Activated B cell treated with CpG ODN at 0.5 μM for 24 hours (primary cell): ENCODE measurements at regions not wholly inside any gene's neighbourhood (a gene's known extent, or its start where the extent isn't known, plus 50 kb on each side); places are given as distances from the start of the nearest gene placed in this dataset.

Source experiments
- ATAC-seq: fragments of 200-7000 bp; cut with Tn5 transposase; one replicate; pipeline ENCODE4 v1.10.0; 2021; ENCODE audit warnings: low read depth, mild to moderate bottlenecking, moderate library complexity
- CTCF ChIA-PET: fragments of 350-600 bp; sonication (Branson Sonifier 250); formaldehyde crosslinking; loops from one replicate; lab custom pipeline; 2021; ENCODE audit warnings: antibody characterized with exemption; lab: Charles Lee
- POLR2A ChIA-PET: fragments of 350-600 bp; sonication (Branson Sonifier 250); formaldehyde crosslinking; loops from one replicate; lab custom pipeline; 2021; ENCODE audit warnings: antibody characterized with exemption; lab: Charles Lee
- DNase-seq: peaks from one replicate; pipeline ENCODE4 v3.0.0; 2022
- H3K27ac Mint-ChIP-seq: one replicate; pipeline ENCODE4 v1.8.0; 2020; ENCODE audit warnings: mixed read lengths
- H3K27me3 Mint-ChIP-seq: one replicate; pipeline ENCODE4 v1.8.0; 2021; ENCODE audit warnings: mixed read lengths
- H3K36me3 Mint-ChIP-seq: one replicate; pipeline ENCODE4 v1.8.0; 2021; ENCODE audit warnings: low read depth, mixed read lengths
- H3K4me1 Mint-ChIP-seq: one replicate; pipeline ENCODE4 v1.8.0; 2021; ENCODE audit warnings: mixed read lengths
- H3K4me3 Mint-ChIP-seq: one replicate; pipeline ENCODE4 v1.8.0; 2020; ENCODE audit warnings: mild to moderate bottlenecking, mixed read lengths
- H3K9me3 Mint-ChIP-seq: one replicate; pipeline ENCODE4 v1.8.0; 2020; ENCODE audit warnings: mixed read lengths
- intact Hi-C: fragments of 100-400 bp; cut with micrococcal nuclease; formaldehyde crosslinking; loops from one replicate; pipeline ENCODE4 v1.15.1; 2024
- TF ChIP-seq, protein P1 (sequence below): fragments of 200-600 bp; IDR thresholded peaks from one replicate; pipeline ENCODE4 v1.8.0; 2022; ENCODE audit warnings: antibody characterized with exemption, mild to moderate bottlenecking

DNA sequence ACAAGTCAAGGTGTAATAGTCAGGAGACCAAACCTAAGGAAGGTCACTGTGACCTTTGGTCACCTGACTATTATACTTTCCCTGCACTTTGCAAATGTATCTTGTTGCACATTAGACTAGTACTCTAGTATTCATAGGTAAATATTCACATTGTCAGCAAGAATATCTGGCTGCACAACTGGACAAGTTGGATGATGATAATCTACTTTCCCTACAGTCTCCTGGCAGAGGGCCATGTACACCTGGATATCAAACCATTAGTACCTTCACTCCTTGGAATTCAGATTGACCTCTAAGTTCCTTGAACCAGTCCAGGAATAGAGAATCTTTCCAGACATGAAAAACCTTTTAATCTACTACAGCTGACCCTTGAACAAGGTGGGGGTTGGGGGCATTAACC, 344.8 kb downstream of the DEPDC1B start:
- no peaks in the 10 kb centered on the region for H3K9me3 Mint-ChIP-seq
- H3K27ac Mint-ChIP-seq, result no peak overlapping the region
- ChIA-PET CTCF (no interaction called here), POLR2A (no interaction called here)
- no peak for ATAC-seq
- H3K27me3 Mint-ChIP-seq, result no peaks in the 10 kb centered on the region
- H3K4me1 Mint-ChIP-seq, result no peaks in the 10 kb centered on the region
- no peak for DNase-seq
- TF ChIP-seq, protein P1, sequence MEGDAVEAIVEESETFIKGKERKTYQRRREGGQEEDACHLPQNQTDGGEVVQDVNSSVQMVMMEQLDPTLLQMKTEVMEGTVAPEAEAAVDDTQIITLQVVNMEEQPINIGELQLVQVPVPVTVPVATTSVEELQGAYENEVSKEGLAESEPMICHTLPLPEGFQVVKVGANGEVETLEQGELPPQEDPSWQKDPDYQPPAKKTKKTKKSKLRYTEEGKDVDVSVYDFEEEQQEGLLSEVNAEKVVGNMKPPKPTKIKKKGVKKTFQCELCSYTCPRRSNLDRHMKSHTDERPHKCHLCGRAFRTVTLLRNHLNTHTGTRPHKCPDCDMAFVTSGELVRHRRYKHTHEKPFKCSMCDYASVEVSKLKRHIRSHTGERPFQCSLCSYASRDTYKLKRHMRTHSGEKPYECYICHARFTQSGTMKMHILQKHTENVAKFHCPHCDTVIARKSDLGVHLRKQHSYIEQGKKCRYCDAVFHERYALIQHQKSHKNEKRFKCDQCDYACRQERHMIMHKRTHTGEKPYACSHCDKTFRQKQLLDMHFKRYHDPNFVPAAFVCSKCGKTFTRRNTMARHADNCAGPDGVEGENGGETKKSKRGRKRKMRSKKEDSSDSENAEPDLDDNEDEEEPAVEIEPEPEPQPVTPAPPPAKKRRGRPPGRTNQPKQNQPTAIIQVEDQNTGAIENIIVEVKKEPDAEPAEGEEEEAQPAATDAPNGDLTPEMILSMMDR, result no peak
- no peaks in the 10 kb centered on the region for H3K36me3 Mint-ChIP-seq
- intact Hi-C loops, result no loop called here
- no peak overlapping the region for H3K4me3 Mint-ChIP-seq

DNA sequence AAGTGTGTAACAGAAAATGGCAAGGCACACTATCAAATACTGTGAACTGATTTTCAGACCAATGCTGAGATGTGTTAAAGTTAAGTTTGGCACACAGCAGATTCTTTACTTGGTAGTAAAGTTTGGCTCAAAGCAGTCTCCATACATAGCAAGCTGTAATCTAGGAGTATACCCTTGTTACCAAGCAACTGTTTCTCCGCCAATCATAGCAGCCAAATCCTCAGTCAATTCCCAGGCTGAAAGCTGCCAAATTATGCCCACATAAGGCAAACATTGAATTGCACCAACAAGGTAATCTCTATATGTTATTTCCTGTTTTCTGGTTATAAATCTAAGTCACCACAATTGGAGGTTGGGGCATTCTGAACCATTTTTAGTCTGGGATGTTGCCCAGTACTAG, 345.7 kb downstream of the DEPDC1B start:
- Mint-ChIP-seq H3K9me3 (no peaks in the 10 kb centered on the region), H3K27ac (no peak overlapping the region), H3K4me1 (no peaks in the 10 kb centered on the region), H3K36me3 (no peaks in the 10 kb centered on the region), H3K27me3 (no peaks in the 10 kb centered on the region), H3K4me3 (no peak overlapping the region)
- ChIA-PET POLR2A (no interaction called here), CTCF (no interaction called here)
- intact Hi-C loops, result no loop called here
- ATAC-seq (no peak), DNase-seq (no peak)
- TF ChIP-seq, protein P1, result no peak

DNA sequence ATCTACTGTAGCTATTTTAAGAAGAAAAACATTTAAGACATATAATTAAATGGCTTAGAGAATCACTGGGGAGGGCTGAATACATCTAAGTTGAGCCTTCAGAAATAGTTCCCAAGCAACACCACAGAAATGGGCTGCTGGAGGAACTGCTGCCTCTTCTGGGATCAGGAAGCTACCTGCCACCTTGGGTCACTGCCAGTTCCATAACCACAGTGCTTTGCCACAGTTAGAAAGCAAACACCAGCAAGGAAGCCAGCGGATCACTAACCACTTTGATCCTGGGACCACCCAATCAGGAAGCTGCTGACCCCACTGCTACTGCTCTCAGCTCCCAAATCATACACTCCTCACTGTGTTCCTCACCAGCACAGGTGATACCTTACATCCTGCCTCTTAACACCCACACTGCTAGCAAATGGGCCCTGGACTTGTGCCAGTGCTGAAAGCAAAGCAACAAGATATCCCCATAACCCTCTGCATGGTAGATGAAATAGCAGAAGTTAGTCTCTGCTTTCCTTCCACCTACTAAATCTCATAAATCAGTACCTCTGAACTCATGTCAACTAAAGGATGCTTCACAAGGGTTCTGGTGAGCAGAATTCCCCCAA, 346.9 kb downstream of the DEPDC1B start:
- POLR2A ChIA-PET, result interaction anchor here (0.6 kb wide), 1 partner anchor 12 kb away, joined by 7 read pairs; no protein-coding TSS in a partner anchor
- H3K27ac Mint-ChIP-seq, result no peak overlapping the region
- no peaks in the 10 kb centered on the region for H3K4me1 Mint-ChIP-seq
- H3K27me3 Mint-ChIP-seq, result no peaks in the 10 kb centered on the region
- ATAC-seq (no peak), DNase-seq (no peak)
- no peak overlapping the region for H3K4me3 Mint-ChIP-seq
- H3K9me3 Mint-ChIP-seq, result no peaks in the 10 kb centered on the region
- intact Hi-C loops, result no loop called here
- H3K36me3 Mint-ChIP-seq, result no peaks in the 10 kb centered on the region
- CTCF ChIA-PET, result no interaction called here
- TF ChIP-seq, protein P1, result no peak

DNA sequence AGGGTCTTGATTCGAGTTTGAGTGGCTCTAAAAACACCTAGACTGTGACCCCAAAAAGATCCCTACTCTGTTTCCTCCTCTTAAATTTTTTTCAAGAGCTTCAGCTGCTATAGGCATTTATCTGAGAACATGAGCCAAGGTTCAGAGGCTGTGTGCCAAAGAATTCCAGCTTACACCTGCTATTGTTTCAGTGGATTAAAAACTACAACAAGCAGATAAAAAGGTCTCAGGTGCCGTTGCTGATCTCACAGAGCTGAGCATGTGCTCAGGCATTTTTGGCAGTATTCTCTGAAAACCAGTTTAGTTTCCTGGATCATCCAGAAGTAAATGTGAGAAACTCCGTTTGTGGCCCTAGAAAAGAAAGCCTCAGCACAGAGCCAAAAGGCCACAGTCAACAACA, 349.2 kb downstream of the DEPDC1B start:
- H3K9me3 Mint-ChIP-seq, result no peaks in the 10 kb centered on the region
- ChIA-PET CTCF (no interaction called here), POLR2A (no interaction called here)
- H3K4me1 Mint-ChIP-seq, result no peaks in the 10 kb centered on the region
- H3K27ac Mint-ChIP-seq, result no peak overlapping the region
- no peaks in the 10 kb centered on the region for H3K36me3 Mint-ChIP-seq
- H3K27me3 Mint-ChIP-seq, result no peaks in the 10 kb centered on the region
- no peak for DNase-seq
- ATAC-seq, result no peak
- intact Hi-C loops, result no loop called here
- no peak overlapping the region for H3K4me3 Mint-ChIP-seq
- TF ChIP-seq, protein P1, result no peak

DNA sequence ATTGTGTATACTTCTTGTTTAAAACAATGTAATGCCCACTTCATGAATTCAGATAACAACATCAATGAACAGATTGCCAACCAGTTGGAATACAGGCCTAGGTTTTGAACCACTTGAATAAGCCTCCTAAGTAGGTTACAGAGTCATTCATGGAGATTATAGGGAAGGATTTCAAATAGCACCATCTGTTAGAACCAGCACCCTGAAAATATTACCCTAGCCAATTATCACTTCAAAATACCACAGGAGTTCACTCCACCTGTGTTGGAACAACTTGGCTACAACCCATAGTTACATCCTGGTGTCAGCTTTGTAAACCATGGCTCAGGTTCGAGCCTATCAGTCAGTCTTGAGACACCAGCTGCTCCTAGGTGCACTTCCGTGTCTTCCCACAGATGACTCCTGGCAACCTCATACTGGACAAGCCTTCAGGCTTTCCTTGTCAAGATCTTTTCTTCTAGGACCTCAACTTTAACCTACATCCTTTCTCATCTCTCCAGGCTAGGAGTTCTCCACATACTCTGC, 350.0 kb downstream of the DEPDC1B start:
- Mint-ChIP-seq H3K4me1 (no peaks in the 10 kb centered on the region), H3K9me3 (no peaks in the 10 kb centered on the region), H3K27me3 (no peaks in the 10 kb centered on the region), H3K4me3 (no peak overlapping the region), H3K27ac (no peak overlapping the region), H3K36me3 (no peaks in the 10 kb centered on the region)
- ATAC-seq (no peak), DNase-seq (no peak)
- CTCF ChIA-PET, result no interaction called here
- POLR2A ChIA-PET, result no interaction called here
- TF ChIP-seq, protein P1, result no peak
- intact Hi-C loops, result no loop called here
